Heart left ventricle (tissue), 16 donors: ENCODE measurements at regions not wholly inside any gene's neighbourhood (a gene's known extent, or its start where the extent isn't known, plus 50 kb on each side); places are given as distances from the start of the nearest gene placed in this dataset.

ENCODE experiments used
- ATAC-seq, 4 donors: fragments of 200-7000 bp; cut with Tn5 transposase; one replicate each; pipeline ENCODE4 v1.9.1; 2020 to 2022; ENCODE audit warnings: moderate library complexity in 4 of 4, mild to moderate bottlenecking in 3 of 4, moderate number of reproducible peaks in 1 of 4
- DNase-seq, 5 donors: peaks; one replicate each; pipeline ENCODE4 v3.0.0-alpha.2; 2020
- H3K27ac ChIP-seq, 12 donors: fragments of 200-600 bp; sonication (generic) in 4 of 12; one replicate each; pipeline versions ENCODE4 v1.5.0 to v1.8.0; 2016 to 2022; ENCODE audit warnings: mild to moderate bottlenecking in 2 of 12
- H3K27me3 ChIP-seq, 9 donors: fragments of 200-600 bp; sonication (generic) in 2 of 9; one replicate each; pipeline versions ENCODE4 v1.5.1 to v1.8.0; 2016 to 2022; ENCODE audit warnings: mild to moderate bottlenecking in 3 of 9
- H3K36me3 ChIP-seq, 9 donors: fragments of 200-600 bp; sonication (generic) in 2 of 9; one replicate each; pipeline versions ENCODE4 v1.5.0 to v1.8.0; 2018 to 2022; ENCODE audit warnings: mild to moderate bottlenecking in 2 of 9
- H3K4me1 ChIP-seq, 12 donors: fragments of 200-600 bp; sonication (generic) in 4 of 12; one replicate each; pipeline versions ENCODE4 v1.5.0 to v1.8.0; 2016 to 2022; ENCODE audit warnings: mild to moderate bottlenecking in 3 of 12
- H3K4me3 ChIP-seq, 12 donors: fragments of 200-600 bp; sonication (generic) in 4 of 12; one replicate each; pipeline versions ENCODE4 v1.5.0 to v1.8.0; 2017 to 2022; ENCODE audit warnings: mild to moderate bottlenecking in 9 of 12, moderate library complexity in 4 of 12
- H3K9me3 ChIP-seq, 12 donors: fragments of 200-600 bp; sonication (generic) in 4 of 12; one replicate each; pipeline versions ENCODE4 v1.5.0 to v1.8.0; 2016 to 2022; ENCODE audit warnings: mild to moderate bottlenecking in 1 of 12
- CTCF ChIP-seq, 12 donors: fragments of 200-600 bp; sonication (generic) in 4 of 12; IDR thresholded peaks; one replicate each; pipeline versions ENCODE4 v1.5.0 to v1.8.0; 2018 to 2022; ENCODE audit warnings: antibody characterized with exemption in 12 of 12, mild to moderate bottlenecking in 5 of 12
- POLR2A ChIP-seq, 2 donors: fragments of 450-650 bp; IDR thresholded peaks; one replicate each; pipeline ENCODE4 v1.6.1; 2017; ENCODE audit warnings: antibody characterized with exemption in 2 of 2, mild to moderate bottlenecking in 2 of 2, moderate library complexity in 2 of 2
- WGBS, 4 donors: extraction: QIAGEN DNeasy Blood & Tissue Kit in 2 of 4; methylation state at CpG; one replicate each; pipeline versions ENCODE4 v1.1.5 to v1.1.7; 2013 to 2018; 5-methylcytosine and 5-hydroxymethylcytosine counted together
- intact Hi-C, 10 donors: fragments of 100-400 bp; cut with DNase I; formaldehyde crosslinking; loops; one replicate each; pipeline versions ENCODE4 v1.11.1 to v1.14.2; 2022
- donor health status: ischemic (EF 13 %, LVEDD 7.1; RV severe dilation, severe dysfunction).
- donor health status: healthy with polysubstance abuse.
- donor health status: DM: no; HTN: yes; CAD: no.
- donor health status: DM: no; HTN: no; CAD: no.
- donor health status: ischemic (EF 25% LVEDD 6.9; RV normal size, moderate dysfunction).
- donor health status: ischemic (EF 25% LVEDD 5.7; RV mildly dilated, moderate dysfunction).
- donor health status: healthy.
- donor health status: DM: yes; HTN: yes; CAD: no.
- donor health status: ischemic (EF 35%, LVEDD 5.7; RV mildly dilated, moderate dysfunction).
- donor health status: nonischemic (EF 11% LVEDD 7.7; RV severe dilation, severe dysfunction).
- donor health status: DM: yes; HTN: yes; CAD: no.
- donor health status: PGD.
- donor health status: ischemic (EF 29% LVEDD 5.4; RV normal size, mild dysfunction).
- donor health status: nonischemic (EF 23%, LVEDD 6.1; RV moderate dilation, normal function).

GRCh38 chr20:52869276-52869675 is 102.9 kb upstream of the TSHZ2 start:
- ATAC-seq (no peak), DNase-seq (no peak)
- Histone ChIP-seq H3K27me3 (no peaks in the 10 kb centered on the region), H3K27ac (no peak overlapping the region), H3K4me1 (no peaks in the 10 kb centered on the region), H3K9me3 (no peaks in the 10 kb centered on the region), H3K36me3 (no peaks in the 10 kb centered on the region), H3K4me3 (no peak overlapping the region)
- 88 to 97% (median 96%) methylated on average over 2 of the region's 2 CpGs for WGBS, 4 donors
- TF ChIP-seq CTCF (IDR thresholded peaks at IDR 0.05) (no peak), POLR2A (IDR thresholded peaks at IDR 0.05) (no peak)
- intact Hi-C loops: no loop called here

GRCh38 chr20:52867305-52867704 is 104.9 kb upstream of the TSHZ2 start:
- DNase-seq: no peak
- no peak for ATAC-seq
- Histone ChIP-seq H3K9me3 (peaks cover 0 to 3% (median 0%) of the 10 kb centered on the region in 12 donors), H3K36me3 (no peaks in the 10 kb centered on the region), H3K27me3 (no peaks in the 10 kb centered on the region), H3K4me3 (no peak overlapping the region), H3K4me1 (no peaks in the 10 kb centered on the region), H3K27ac (no peak overlapping the region)
- intact Hi-C loops: no loop called here
- TF ChIP-seq CTCF (IDR thresholded peaks at IDR 0.05) (no peak), POLR2A (IDR thresholded peaks at IDR 0.05) (no peak)
- WGBS, 4 donors: 74 to 83% (median 79%) methylated on average over 4 of the region's 4 CpGs

DNA sequence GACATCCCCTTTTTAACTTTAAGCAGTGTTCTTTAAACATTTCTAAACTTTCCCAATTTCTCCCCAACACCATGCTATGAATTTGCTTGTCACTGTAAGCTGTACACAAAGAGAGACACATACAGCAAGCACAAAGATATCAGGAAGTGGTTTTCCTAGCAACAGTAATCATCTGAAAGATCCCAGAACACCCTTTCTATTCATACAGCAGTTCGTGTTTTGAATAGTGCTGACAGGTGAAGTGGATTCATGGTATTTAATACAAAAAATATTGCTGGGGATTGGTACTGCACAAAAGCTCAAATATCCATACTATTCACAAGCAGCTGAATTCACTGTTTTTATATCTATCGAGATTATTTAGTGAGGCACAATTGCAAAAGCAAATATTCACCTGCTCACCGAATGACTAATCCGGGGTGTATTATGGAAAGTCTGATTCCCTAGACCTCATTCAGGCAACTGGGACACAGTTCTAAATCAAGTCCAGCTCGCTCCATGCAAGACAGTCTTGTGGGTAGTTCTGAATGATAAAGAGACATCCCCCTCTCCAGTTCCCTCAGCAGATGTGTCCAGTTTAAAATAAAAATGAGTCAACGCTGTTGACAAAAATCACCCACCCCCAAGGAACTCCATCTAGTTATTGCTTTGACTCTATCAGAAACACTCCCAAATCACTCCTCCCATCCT is 107.1 kb upstream of the TSHZ2 start:
- intact Hi-C loops: no loop called here
- ATAC-seq (no peak), DNase-seq (no peak)
- H3K9me3 ChIP-seq: peaks cover 0 to 3% (median 0%) of the 10 kb centered on the region in 12 donors
- TF ChIP-seq POLR2A (IDR thresholded peaks at IDR 0.05) (no peak), CTCF (IDR thresholded peaks at IDR 0.05) (no peak)
- 54 to 61% (median 58%) methylated on average over 6 of the region's 6 CpGs for WGBS, 4 donors
- H3K4me3 ChIP-seq: no peak overlapping the region
- no peaks in the 10 kb centered on the region for H3K27me3 ChIP-seq
- H3K27ac ChIP-seq: no peak overlapping the region
- H3K4me1 ChIP-seq: no peaks in the 10 kb centered on the region
- H3K36me3 ChIP-seq: no peaks in the 10 kb centered on the region

- no peak for TF ChIP-seq POLR2A (IDR thresholded peaks at IDR 0.05)
- no peak for TF ChIP-seq CTCF (IDR thresholded peaks at IDR 0.05)
- Histone ChIP-seq H3K27me3 (no peaks in the 10 kb centered on the region), H3K4me3 (no peak overlapping the region), H3K27ac (peak overlapping the region in 3 of 12 donors; percentile 4 to 44 (median 20)), H3K4me1 (peaks cover 0 to 11% (median 0%) of the 10 kb centered on the region in 12 donors), H3K9me3 (peaks cover 0 to 3% (median 0%) of the 10 kb centered on the region in 12 donors), H3K36me3 (no peaks in the 10 kb centered on the region)
- WGBS, 4 donors: 45 to 63% (median 49%) methylated on average over 8 of the region's 8 CpGs
- ATAC-seq (peak in 3 of 4 donors; percentile 48 to 85 (median 77)), DNase-seq (peak in 3 of 5 donors; percentile 8 to 41 (median 20))
- intact Hi-C loops: no loop called here
Observed at GRCh38 chr20:52859156-52859876, 112.8 kb upstream of the TSHZ2 start.
